Left renal pelvis (tissue), 4 donors: ENCODE measurements at regions not wholly inside any gene's neighbourhood (a gene's known extent, or its start where the extent isn't known, plus 50 kb on each side); places are given as distances from the start of the nearest gene placed in this dataset.

Experiments used
- DNase-seq, 4 donors: peaks; one replicate each; pipeline ENCODE4 v3.0.0-alpha.2; 2013; ENCODE audit warnings: low read depth in 4 of 4, low spot score in 3 of 4

DNA sequence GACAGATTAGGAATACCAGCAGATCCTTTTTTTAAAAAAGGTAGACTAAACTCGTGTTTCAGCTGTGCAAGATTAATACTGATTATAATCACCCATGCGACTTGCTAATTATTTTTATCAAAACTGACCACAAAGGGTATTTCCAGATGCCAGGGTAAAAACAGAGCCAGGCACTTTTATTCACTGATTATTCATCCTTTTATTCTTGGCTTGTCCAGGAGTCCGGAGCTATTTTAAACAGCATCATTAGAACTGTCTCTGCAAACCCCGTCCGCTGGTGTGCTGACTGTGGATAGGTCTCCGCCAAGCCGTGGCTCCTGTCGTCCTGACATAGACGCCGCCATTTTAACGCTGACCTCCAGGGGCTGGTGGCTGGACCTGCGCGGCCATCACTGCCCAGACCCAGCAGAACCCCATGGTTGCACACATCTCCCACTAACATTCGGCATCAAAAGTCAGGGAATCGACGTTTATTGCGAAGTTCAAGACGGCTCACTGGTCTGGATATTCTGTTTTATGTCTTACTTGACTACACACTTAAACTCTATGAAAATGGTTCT is 364.8 kb downstream of the THBS2 start:
- DNase-seq = no peak

DNA sequence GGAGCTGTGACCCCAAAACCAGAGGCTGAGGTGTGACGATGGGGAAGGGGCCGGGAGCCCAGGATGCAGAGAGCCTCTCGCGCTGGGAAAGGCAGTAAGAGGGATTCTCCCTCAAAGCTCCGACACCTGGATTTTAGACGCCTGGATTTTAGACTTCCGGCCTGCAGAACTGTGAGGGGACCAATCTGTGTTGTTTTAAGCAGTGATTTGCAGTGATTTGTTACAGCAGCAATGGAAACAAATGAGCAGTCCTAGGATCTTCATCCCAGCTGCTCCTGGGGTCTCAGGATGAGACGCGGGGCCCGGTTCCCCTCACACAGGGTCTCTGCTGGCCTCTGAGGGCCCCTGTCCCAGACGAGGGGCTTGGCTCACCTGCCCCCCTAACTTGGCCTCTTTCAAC is 365.5 kb downstream of the THBS2 start:
- DNase-seq = no peak

DNA sequence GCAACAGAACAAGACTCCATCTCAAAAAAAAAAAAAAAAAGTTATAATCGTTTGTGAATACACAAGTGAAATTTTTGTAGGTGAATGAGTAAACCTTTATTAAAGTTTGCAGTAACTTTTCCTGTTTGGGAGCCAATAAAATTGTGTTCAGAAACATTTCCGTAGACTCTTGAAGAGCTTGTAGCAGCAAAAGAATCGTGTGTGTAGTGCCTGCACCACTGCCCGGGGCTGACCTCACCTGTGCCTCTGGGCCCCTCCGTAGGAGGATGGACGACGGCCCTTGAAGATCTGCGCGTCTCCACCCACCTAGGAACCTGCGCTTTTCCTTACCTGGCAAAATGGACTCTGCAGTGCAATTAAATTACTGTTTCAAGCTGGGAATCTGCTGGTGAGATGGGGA is 366.0 kb downstream of the THBS2 start:
- no peak for DNase-seq

DNA sequence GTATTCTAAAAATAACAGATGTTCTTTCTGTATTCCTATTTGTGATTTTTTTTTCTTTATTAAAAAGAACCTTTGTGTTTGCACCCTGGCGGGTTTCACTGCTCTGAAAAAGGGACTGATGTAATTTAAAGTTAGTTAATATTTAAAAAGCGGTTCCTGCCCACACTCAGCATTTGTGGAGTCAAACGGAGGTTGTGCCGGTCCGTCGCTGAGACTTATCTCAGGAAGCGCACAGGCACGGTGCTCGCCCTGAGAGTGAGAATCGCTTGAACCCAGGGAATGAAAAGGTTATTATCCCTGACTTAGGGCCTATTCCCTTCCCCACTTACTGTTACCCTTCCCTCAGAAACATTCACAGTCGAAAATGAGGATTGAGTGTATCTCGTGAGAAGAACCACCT is 366.7 kb downstream of the THBS2 start:
- no peak for DNase-seq

DNA sequence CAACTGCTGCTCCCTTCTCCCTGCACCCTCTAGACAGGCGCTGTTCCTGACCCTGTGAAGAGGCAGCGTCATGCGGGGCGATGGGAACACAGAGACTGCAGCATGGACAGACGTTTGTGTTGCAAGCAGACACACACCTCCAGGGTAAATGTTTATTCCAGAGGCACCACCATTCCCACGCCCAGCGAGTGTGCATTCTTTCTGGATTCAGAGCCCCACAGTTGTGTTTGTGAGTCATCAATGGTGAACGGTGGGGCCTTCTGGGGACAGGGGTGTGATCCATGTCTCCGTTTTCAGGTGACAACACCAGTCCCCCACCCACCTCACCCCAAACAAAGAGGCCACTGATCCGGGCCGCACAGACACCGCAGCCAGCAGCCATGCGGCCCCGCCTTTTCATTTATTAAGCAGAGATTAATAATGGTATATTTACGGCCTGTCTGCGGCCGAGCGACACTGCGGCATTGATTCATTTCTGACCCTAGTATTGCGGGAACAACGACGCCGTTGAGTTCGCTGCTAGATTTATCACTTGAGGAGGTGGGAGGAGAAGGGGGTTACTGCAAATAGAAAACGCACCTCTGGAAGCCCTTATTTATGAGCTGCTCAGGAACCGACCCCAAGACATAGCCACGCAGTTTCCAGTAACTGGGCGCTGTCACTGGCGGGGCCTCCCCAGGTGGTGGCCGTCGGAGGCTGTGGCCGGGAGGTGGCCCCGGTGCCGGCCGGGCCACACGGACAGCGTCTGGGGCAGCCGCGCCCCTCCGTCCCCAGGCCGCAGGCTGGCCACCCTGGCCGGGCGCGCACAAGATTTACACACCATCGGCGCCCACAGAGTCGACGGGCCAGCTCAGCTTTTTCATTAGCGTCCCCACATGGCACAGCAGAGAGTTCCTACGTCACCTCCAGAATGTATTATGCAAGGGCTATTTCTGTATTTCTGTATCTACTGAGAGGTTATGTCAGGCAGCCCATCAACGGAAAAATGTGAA is 367.6 kb downstream of the THBS2 start:
- no peak for DNase-seq

DNA sequence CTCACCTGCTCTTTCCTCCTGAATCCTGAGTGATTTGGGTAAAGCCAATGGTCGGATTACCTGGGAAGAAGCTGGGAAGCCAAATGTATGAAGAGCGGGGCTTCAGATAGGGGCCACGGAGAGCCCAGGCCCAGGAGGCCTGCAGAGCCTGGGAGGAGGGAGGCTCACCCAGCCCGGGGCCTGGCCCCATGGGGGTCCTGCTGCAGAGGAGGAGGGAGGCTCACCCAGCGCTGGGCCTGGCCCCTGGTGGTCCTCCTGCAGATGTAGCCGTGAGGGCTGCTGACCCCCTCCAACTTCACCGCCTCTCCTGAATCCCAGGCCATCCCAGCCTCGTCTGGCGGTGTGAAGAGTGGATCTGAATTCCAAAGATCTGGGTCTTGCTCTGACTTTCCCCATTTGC is 368.4 kb downstream of the THBS2 start:
- DNase-seq = no peak

DNA sequence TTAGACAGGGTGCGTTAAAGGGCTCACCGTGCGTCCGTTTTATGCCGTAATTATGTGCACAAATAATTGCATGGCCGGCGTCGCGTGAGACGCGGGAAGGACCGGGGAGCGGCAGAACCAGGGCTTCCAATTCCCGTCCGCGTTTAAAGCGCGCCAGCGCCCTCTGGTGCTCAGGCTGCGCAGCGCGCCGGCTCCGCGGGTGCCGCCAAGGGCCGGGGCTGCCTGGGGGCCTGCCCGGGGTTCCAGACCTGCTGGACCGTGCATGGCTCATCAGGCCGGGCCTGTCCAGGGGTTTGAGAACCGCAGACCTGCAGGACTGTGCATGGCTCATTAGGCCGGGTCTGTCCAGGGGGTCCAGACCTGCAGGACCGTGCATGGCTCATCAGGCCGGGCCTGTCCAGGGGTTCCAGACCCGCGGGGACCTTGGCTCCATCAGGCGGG is 369.0 kb downstream of the THBS2 start:
- DNase-seq = peak in 2 of 4 donors; percentile 51 to 54

DNA sequence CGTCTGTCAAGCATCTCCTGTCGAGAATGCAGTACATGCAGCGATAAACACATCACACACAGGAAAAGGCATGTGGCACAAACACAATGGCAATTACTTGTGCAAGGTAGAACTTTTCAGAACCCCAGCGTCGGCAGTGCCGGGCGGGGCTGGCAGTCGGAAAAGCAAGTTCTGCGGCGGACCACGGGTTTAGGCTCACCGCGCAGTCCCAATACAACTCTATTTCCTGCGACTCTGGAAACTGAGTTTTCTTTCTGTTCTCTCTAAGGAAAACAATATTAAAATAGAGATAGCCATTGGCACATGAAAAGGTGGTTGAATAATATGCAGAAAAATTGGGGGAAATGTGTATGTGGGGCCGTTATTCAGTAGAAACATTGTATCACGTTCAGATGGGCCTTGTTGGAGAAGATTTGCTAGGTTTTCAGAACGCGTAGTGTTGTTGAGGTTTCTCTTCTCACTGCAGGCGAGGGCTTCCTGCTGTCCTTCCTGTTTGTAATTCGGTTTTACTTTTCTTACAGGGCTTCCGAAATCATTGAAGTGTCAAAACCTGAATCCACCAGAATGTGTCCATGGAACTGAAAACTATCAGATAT is 369.5 kb downstream of the THBS2 start:
- DNase-seq = no peak

DNA sequence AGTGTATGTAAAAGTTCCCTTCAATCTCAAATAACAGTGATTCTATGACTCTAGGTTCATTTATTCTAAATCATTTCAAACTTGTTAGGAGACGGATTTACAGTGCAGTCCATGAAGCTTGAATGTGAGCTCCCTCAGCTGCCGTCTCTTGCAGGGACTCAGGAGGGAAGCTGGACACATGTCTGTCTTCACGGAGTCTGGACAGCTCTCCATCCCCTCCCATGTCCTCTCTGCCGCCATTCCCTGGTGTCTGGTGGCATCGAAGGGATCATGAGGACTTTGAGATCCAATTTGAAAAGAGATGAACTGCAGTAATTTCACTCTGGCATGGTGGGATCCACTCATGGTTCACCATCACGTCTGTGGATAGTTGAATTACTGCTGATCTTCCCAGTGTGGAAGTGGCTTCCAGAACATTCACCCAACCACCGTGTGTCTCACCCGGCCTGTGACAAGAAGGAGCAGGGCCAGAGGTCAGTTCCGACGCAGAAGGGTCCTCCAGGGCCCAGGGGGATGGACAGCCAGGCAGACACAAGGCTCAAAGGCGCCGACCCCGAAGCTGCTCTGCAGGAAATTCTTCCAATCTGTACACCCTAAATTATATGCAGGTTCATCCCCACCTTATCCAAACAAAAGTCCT is 370.1 kb downstream of the THBS2 start:
- no peak for DNase-seq

DNA sequence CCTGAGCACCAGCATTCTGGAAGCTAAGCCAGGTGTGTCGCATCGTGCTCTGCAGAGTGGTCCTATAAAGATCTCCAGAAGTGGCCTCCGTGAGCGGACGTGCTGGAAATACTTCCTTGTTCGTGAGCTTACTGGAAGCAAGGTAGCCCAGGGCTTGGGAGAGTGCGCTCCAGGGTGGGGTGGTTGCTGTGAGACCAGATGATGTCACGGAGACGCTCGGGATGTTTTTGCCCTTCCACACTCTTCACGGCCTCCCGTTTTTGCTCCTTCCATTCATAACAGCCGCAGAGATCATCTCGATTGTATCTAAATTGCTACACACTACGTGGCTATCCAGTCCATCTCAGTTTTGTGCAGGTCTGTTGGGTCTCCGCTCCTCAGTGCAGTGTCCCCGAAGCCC is 373.4 kb downstream of the THBS2 start:
- no peak for DNase-seq

DNA sequence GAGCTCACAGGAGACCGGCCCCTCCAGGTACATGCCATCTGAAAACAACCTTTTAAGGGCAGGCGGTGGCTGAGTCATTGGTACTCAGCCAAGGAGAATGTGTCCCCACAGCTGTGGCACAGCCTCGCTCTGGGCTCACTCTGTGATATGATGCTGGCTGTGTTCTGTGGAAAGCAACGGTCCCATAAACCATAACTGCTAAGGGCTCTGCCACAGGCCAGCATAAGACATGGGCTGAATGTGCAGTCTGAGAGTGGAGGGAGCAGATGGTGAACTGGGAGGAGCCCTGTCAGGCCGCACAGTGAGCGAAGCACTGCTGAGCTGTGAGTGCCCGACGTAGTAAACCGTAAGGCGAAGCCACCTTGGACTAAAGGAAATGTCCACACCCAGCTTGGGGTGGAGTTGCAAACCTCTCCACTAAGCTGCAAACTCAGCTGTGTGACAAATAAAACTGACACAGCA is 375.8 kb downstream of the THBS2 start:
- no peak for DNase-seq

DNA sequence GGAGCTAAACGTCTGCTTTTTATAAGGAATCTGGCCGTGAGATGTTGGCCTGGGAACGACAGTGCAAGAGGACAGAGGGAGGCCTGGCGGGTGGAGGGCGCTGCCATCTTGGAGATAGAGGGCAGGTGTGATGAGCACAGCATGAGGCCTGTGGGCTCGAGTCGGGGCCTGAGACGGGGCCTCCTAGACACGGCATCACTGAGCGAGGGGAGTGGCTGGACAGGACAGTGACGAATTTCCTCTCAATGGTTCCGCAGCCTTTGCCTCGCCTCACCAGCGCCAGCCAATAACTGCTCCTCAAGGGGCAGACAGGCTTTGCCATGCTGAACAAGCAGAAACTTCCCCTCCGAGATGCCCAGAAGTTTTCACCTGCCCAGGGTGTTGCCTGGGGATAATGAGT is 376.7 kb downstream of the THBS2 start:
- no peak for DNase-seq

DNA sequence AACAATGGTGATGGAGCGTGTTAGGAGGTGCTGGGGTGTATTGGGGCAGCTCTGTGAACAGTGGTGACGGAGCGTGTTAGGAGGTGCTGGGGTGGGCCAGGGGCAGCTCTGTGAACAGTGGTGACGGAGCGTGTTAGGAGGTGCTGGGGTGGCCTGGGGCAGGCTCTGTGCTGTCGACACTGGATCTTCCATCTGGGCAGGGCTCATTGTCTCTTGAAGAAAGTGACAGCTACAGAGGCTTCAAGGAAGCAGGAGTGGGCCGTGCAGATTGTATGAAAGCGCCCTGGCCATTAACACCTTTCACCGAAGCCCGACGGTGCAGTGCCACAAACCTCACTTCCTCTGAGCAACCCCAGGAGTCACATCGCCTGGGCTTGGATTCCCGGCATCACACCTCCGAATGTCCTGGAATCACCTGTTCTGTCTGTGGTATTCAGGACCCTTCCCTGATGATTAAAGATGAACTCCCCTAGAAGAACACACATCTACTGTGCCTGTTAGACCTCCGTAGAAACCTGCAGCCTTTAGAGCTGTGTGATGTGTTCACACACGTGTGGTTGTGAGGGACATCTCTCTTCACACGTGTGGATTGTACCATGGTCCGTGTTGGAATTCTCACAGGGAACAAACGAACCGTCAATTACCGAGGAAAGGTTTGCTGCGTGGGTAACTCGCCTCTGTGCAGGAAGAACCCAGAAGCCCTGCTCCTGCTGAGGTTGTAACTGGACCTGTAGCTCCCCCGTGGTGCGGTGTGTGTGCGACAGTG is 377.7 kb downstream of the THBS2 start:
- DNase-seq = no peak

DNA sequence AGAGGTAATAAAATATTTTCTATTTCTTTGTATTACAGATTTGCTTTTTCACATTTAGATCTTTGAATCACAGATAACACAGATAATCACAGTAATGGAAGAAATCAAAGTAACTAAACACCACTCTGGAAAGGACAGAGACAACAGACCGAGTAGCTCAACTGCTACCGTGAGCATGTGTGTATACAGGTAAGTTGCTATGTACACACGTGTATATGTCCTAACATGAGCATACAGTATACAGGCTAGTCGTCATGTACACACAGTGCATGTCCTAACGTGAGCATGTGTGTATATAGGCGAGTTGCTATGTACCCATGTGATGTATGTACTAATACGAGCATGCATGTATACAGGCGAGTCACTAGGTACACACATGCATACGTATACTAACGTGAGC is 379.0 kb downstream of the THBS2 start:
- DNase-seq = no peak

DNA sequence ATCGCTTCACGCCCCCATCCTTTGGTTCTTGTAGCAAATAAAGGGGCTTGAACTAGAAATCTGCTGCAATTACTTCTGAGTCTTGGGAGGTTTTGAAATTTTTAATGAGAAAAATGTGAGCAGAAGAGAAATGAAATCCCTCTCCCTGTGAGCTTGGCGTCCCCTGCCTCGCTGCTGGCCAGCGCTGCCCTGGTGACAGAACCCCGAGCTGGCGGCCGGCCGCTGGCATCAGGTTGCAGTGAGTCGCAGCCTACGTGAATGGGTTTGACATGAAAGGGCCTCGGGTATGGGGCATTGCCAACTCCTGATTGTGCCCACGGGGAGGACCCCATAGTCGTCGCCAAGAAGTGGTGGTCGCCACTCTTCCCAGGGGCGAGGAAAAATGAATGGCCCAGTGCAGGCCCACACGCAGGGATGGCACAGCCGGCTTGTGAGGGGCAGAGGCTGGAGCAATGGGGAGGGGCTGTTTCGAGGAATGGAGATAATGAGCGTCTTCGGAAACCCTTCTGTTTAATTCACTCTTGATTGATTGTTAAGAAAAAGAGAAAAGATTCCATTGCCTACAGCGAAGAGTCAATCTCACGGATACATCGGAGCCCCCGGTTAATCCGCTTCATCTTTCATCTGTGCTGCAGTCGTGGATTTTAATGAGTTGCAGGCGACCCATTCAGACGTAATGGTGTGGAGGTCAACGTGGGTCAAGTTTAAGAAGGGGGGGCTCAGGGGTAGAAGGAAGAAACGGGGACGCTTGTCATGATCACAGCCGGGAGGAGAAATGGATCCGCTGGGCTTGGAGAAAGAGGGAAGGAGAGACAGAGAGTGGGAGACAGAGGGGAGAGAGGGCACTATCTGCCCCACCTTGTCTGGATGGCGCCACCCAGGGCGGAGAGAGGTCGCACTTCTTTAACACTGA is 380.1 kb downstream of the THBS2 start:
- no peak for DNase-seq

DNA sequence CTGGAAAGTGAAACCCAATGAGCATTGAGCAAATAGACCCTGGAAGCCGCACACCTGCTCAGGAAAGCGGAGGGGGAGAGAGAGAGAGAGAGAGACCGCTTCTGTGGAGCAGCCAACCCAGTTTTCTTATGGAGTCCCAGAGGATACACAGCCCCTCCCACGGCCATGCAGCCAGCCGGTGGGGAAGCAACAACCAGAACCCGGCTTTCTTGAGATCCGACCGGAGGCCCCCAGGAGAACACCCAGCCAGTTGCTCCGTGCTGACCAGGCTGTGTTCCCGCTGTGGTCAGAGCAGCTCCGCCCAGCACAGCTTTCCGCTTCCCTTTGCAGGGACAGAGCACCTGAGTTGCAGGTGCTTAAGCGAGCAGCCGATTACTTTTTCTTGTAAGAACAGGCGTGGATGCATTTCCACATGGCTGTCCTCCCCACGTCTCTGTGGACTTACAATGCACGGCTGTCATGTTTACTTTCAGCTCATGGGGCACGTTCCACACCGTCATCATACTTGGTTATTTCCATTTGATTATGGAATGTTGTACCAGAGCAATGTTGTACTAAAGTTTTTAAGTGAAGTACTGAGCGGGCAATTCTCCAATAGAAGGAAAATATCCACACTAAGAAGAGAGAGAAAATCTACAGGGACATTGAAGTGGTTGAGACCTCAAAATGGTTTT is 381.9 kb downstream of the THBS2 start:
- DNase-seq = no peak

DNA sequence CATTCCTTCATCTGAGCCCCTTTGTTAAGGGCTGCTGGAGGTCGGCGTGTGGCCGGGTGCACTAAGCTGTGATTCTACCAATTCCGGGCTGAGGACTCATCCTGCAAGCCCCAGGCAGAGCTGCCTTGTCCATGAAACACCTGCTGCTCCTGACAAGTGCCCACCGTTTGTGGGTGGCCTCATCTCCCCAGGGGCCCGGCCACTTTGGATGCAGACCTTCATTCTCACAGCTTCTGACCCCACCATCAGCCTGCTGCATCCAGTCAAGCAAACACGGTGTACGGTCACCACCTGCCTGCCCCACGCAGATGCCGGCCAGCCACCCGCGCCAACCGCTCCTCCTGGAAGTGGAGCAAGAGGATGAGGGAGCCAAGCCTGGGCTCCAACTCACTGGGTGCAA is 382.7 kb downstream of the THBS2 start:
- DNase-seq = no peak

DNA sequence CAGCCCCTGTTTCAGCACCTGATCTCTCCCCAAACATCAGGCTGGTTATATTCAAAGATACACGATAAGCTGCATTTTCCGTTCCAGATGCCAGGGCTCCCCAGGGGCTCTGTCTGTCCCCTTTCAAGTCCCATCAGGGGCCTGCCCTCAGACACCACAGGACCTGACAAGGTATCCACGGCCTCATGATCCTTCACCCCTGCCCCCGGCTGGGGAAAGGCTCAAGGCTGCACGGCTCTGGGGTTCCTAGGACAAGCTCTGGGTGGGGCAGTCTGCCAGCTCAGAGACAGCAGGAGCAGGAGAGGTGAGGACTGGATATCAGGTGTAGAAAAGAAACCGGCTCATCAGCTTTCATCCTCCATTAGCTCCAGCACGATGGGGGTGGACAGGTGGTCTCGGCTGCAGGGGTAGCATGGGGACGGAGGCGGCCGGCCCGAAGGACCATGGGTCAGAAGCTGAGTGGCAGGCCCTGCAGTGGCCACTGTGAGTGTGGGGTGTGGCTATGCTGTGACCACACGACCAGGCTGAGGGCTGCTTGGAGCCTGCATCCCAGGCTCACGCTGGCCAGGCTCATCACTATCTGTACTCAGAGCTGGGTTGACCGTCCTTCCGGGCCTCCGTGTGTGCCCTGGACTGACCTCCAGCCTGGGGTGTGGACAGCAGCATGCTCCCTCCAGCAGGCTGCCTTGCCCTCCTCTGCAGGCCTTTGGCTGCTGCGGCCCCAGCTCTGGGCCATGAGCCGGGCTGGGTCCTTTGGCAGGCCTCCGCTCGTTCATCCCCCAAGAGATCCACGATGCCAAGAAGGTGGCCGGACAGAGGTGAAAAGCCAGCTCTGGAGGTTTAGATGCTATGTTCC is 386.2 kb downstream of the THBS2 start:
- DNase-seq = no peak
